Breast epithelium (tissue), 4 donors: ENCODE measurements at regions not wholly inside any gene's neighbourhood (a gene's known extent, or its start where the extent isn't known, plus 50 kb on each side); places are given as distances from the start of the nearest gene placed in this dataset.

Experiments
- DNase-seq, 2 donors: peaks; one replicate each; pipeline ENCODE4 v3.0.0-alpha.2; 2019; ENCODE audit warnings: low spot score in 2 of 2
- H3K27ac ChIP-seq, 2 donors: fragments of 200-600 bp; sonication (generic) in 1 of 2; one replicate each; pipeline ENCODE4 v1.5.1; 2016 to 2019; ENCODE audit warnings: mild to moderate bottlenecking in 1 of 2
- H3K27me3 ChIP-seq, 2 donors: fragments of 200-600 bp; sonication (generic) in 1 of 2; one replicate each; pipeline versions ENCODE4 v1.5.1 to v1.6.0; 2017 to 2019; ENCODE audit warnings: control low read depth in 1 of 2, mild to moderate bottlenecking in 1 of 2
- H3K36me3 ChIP-seq: fragments of 200-600 bp; one replicate; pipeline ENCODE4 v1.5.1; 2019
- H3K4me1 ChIP-seq, 2 donors: fragments of 200-600 bp; sonication (generic); one replicate each; pipeline ENCODE4 v1.5.1; 2016 to 2019; ENCODE audit warnings: control low read depth in 1 of 2
- H3K4me3 ChIP-seq, 3 donors: fragments of 200-600 bp; sonication (generic); 1 replicate in 2 of 3; 2 replicates in 1 of 3; pipeline ENCODE4 v1.5.1; 2016 to 2019; ENCODE audit warnings: mild to moderate bottlenecking in 3 of 3, moderate library complexity in 2 of 3
- H3K9me3 ChIP-seq, 2 donors: fragments of 200-600 bp; sonication (generic) in 1 of 2; one replicate each; pipeline ENCODE4 v1.5.1; 2016 to 2019; ENCODE audit warnings: control low read depth in 1 of 2
- CTCF ChIP-seq, 3 donors: fragments of 450-650 bp; IDR thresholded peaks; one replicate each; pipeline ENCODE4 v1.5.1; 2016 to 2017; ENCODE audit warnings: antibody characterized with exemption in 3 of 3, mild to moderate bottlenecking in 3 of 3, moderate library complexity in 3 of 3
- POLR2A ChIP-seq: fragments of 450-650 bp; IDR thresholded peaks from one replicate; pipeline ENCODE4 v1.6.1; 2016; ENCODE audit warnings: antibody characterized with exemption, mild to moderate bottlenecking, moderate library complexity
- POLR2AphosphoS5 ChIP-seq, 3 donors: sonication (generic); formaldehyde crosslinking; IDR thresholded peaks; one replicate each; pipeline ENCODE4 v1.6.1; 2017; ENCODE audit warnings: antibody characterized with exemption in 3 of 3
- intact Hi-C: fragments of 100-400 bp; cut with DNase I; formaldehyde crosslinking; loops from one replicate; pipeline ENCODE4 v1.15.1; 2023; ENCODE audit warnings: low total_unique reads

GRCh38 chr3:67804578-67804977 is 150.2 kb upstream of the SUCLG2 start:
- no peak overlapping the region for H3K27ac ChIP-seq
- no peaks in the 10 kb centered on the region for H3K36me3 ChIP-seq
- no peaks in the 10 kb centered on the region for H3K4me1 ChIP-seq
- TF ChIP-seq CTCF (IDR thresholded peaks at IDR 0.05) = no peak
- TF ChIP-seq POLR2AphosphoS5 (IDR thresholded peaks at IDR 0.05) = no peak
- TF ChIP-seq POLR2A = no peak
- no peak overlapping the region for H3K4me3 ChIP-seq
- peaks cover 0 to 8% of the 10 kb centered on the region in 2 donors for H3K9me3 ChIP-seq
- intact Hi-C loops = no loop called here
- no peak for DNase-seq
- H3K27me3 ChIP-seq = no peaks in the 10 kb centered on the region

GRCh38 chr3:67804089-67804488 is 149.7 kb upstream of the SUCLG2 start:
- Histone ChIP-seq H3K27ac (no peak overlapping the region), H3K27me3 (no peaks in the 10 kb centered on the region), H3K9me3 (peaks cover 0 to 8% of the 10 kb centered on the region in 2 donors), H3K4me3 (no peak overlapping the region), H3K36me3 (no peaks in the 10 kb centered on the region), H3K4me1 (no peaks in the 10 kb centered on the region)
- no peak for DNase-seq
- TF ChIP-seq CTCF (IDR thresholded peaks at IDR 0.05) (no peak), POLR2AphosphoS5 (IDR thresholded peaks at IDR 0.05) (no peak), POLR2A (no peak)
- intact Hi-C loops = no loop called here

GRCh38 chr3:67798412-67798811 is 144.0 kb upstream of the SUCLG2 start:
- intact Hi-C loops = no loop called here
- no peak for DNase-seq
- Histone ChIP-seq H3K27ac (no peak overlapping the region), H3K9me3 (peaks cover 0 to 8% of the 10 kb centered on the region in 2 donors), H3K4me3 (no peak overlapping the region), H3K4me1 (no peaks in the 10 kb centered on the region), H3K27me3 (no peaks in the 10 kb centered on the region), H3K36me3 (no peaks in the 10 kb centered on the region)
- TF ChIP-seq POLR2AphosphoS5 (IDR thresholded peaks at IDR 0.05) (no peak), CTCF (IDR thresholded peaks at IDR 0.05) (no peak), POLR2A (no peak)

- TF ChIP-seq POLR2AphosphoS5 (IDR thresholded peaks at IDR 0.05) = no peak
- no peak for TF ChIP-seq CTCF (IDR thresholded peaks at IDR 0.05)
- Histone ChIP-seq H3K27ac (no peak overlapping the region), H3K4me1 (no peaks in the 10 kb centered on the region), H3K27me3 (no peaks in the 10 kb centered on the region), H3K9me3 (no peaks in the 10 kb centered on the region), H3K36me3 (no peaks in the 10 kb centered on the region), H3K4me3 (no peak overlapping the region)
- DNase-seq = no peak
- intact Hi-C loops = no loop called here
Measured at GRCh38 chr3:67791620-67792019, 137.2 kb upstream of the SUCLG2 start.

- Histone ChIP-seq H3K27ac (no peak overlapping the region), H3K4me3 (no peak overlapping the region), H3K9me3 (no peaks in the 10 kb centered on the region), H3K36me3 (no peaks in the 10 kb centered on the region), H3K27me3 (no peaks in the 10 kb centered on the region), H3K4me1 (no peaks in the 10 kb centered on the region)
- TF ChIP-seq POLR2AphosphoS5 (IDR thresholded peaks at IDR 0.05) (no peak), POLR2A (no peak), CTCF (IDR thresholded peaks at IDR 0.05) (peak in 1 of 3 donors; percentile 36)
- intact Hi-C loops = no loop called here
- no peak for DNase-seq
Measured at GRCh38 chr3:67790043-67790442, 135.6 kb upstream of the SUCLG2 start.
